MM.1S (cell line): ENCODE measurements at regions not wholly inside any gene's neighbourhood (a gene's known extent, or its start where the extent isn't known, plus 50 kb on each side); places are given as distances from the start of the nearest gene placed in this dataset.

ENCODE experiments used
- DNase-seq: peaks from one replicate; pipeline ENCODE4 v3.0.0-alpha.2; 2015
- H2AFZ ChIP-seq: fragments of 300-600 bp; sonication (generic); 2 replicates; pipeline ENCODE4 v1.6.0; 2016; ENCODE audit warnings: antibody characterized with exemption, low read length
- H3F3A ChIP-seq: fragments of 300-600 bp; sonication (generic); 2 replicates; pipeline ENCODE4 v1.6.1; 2016; ENCODE audit warnings: mild to moderate bottlenecking, antibody characterized with exemption, low read length, moderate library complexity, mixed read lengths; ENCODE audit not compliant: insufficient read depth
- H3K27ac ChIP-seq: fragments of 300-600 bp; sonication (generic); 2 replicates; pipeline ENCODE4 v1.5.1; 2016; ENCODE audit warnings: mild to moderate bottlenecking, low read length
- H3K27me3 ChIP-seq: fragments of 300-600 bp; sonication (generic); replicated peaks from 2 replicates; pipeline ENCODE4 v1.6.0; 2016; ENCODE audit warnings: low read length; ENCODE audit not compliant: insufficient read depth
- H3K36me3 ChIP-seq: fragments of 300-600 bp; sonication (generic); replicated peaks from 2 replicates; pipeline ENCODE4 v1.6.1; 2016; ENCODE audit warnings: mild to moderate bottlenecking, low read length, mixed read lengths; ENCODE audit not compliant: insufficient read depth
- H3K4me1 ChIP-seq: fragments of 300-600 bp; sonication (generic); 2 replicates; pipeline ENCODE4 v1.6.1; 2016; ENCODE audit warnings: low read length, mixed read lengths
- H3K4me2 ChIP-seq: fragments of 300-600 bp; sonication (generic); 2 replicates; pipeline ENCODE4 v1.6.0; 2016; ENCODE audit warnings: low read depth, low read length
- H3K4me3 ChIP-seq: fragments of 300-600 bp; sonication (generic); 2 replicates; pipeline ENCODE4 v1.5.1; 2016; ENCODE audit warnings: low read length, mixed read lengths
- H3K79me2 ChIP-seq: fragments of 300-600 bp; sonication (generic); 2 replicates; pipeline ENCODE4 v1.6.1; 2016; ENCODE audit warnings: mixed run types, low read length, mixed read lengths
- H3K9ac ChIP-seq: fragments of 300-600 bp; sonication (generic); 2 replicates; pipeline ENCODE4 v1.6.1; 2016; ENCODE audit warnings: low read length, mixed read lengths
- H3K9me2 ChIP-seq: fragments of 300-600 bp; sonication (generic); replicated peaks from 2 replicates; pipeline ENCODE4 v1.6.1; 2016; ENCODE audit warnings: mild to moderate bottlenecking, low read length, mixed read lengths; ENCODE audit not compliant: insufficient read depth
- H3K9me3 ChIP-seq: fragments of 300-600 bp; sonication (generic); replicated peaks from 2 replicates; pipeline ENCODE4 v1.6.1; 2016; ENCODE audit warnings: mild to moderate bottlenecking, low read length, mixed read lengths; ENCODE audit not compliant: insufficient read depth
- H4K20me1 ChIP-seq: fragments of 300-600 bp; sonication (generic); 2 replicates; pipeline ENCODE4 v1.6.1; 2016; ENCODE audit warnings: mild to moderate bottlenecking, low read length, moderate library complexity, mixed read lengths; ENCODE audit not compliant: insufficient read depth
- CTCF ChIP-seq: fragments of 300-600 bp; sonication (generic); IDR thresholded peaks from 2 replicates; pipeline ENCODE4 v1.5.1; 2016; ENCODE audit warnings: antibody characterized with exemption, low read length, mixed read lengths
- EZH2 ChIP-seq: fragments of 300-600 bp; sonication (generic); optimal IDR thresholded peaks from 2 replicates; pipeline ENCODE3; 2017; ENCODE audit warnings: low read depth, mild to moderate bottlenecking, antibody characterized with exemption, low read length, mixed read lengths
- EZH2phosphoT487 ChIP-seq: fragments of 300-600 bp; sonication (generic); IDR thresholded peaks from 2 replicates; pipeline ENCODE4 v1.6.1; 2018; ENCODE audit warnings: antibody characterized with exemption, low read length

GRCh38 chr13:109647699-109648098 lies 138.7 kb downstream of the IRS2 start:
- peaks cover 17% of the 10 kb centered on the region for H3K4me1 ChIP-seq
- no peaks in the 10 kb centered on the region for H3K36me3 ChIP-seq
- H3K79me2 ChIP-seq: no peaks in the 10 kb centered on the region
- no peak overlapping the region for H3K4me2 ChIP-seq
- H3K9ac ChIP-seq: no peak overlapping the region
- no peak overlapping the region for H3K27ac ChIP-seq
- H3K4me3 ChIP-seq: no peak overlapping the region
- H3F3A ChIP-seq: peaks cover 8% of the 10 kb centered on the region; the same call in 1 of the 2 replicates
- no peak overlapping the region for H2AFZ ChIP-seq
- H4K20me1 ChIP-seq: no peaks in the 10 kb centered on the region
- no peak for TF ChIP-seq EZH2
- TF ChIP-seq EZH2phosphoT487: no peak
- TF ChIP-seq CTCF: no peak
- no peaks in the 10 kb centered on the region for H3K9me2 ChIP-seq
- no peaks in the 10 kb centered on the region for H3K9me3 ChIP-seq
- no peaks in the 10 kb centered on the region for H3K27me3 ChIP-seq
- no peak for DNase-seq

GRCh38 chr13:109647053-109647452 lies 139.3 kb downstream of the IRS2 start:
- Histone ChIP-seq H4K20me1 (no peaks in the 10 kb centered on the region), H3K4me1 (peaks cover 17% of the 10 kb centered on the region), H3K27me3 (no peaks in the 10 kb centered on the region), H2AFZ (no peak overlapping the region), H3K9me2 (no peaks in the 10 kb centered on the region), H3F3A (peaks cover 8% of the 10 kb centered on the region; the same call in 1 of the 2 replicates), H3K4me2 (0 out of 2 replicates have a peak overlapping the region, but pooled peaks have one; percentile 54), H3K79me2 (no peaks in the 10 kb centered on the region), H3K36me3 (no peaks in the 10 kb centered on the region), H3K27ac (peak overlapping the region; percentile 46; the same call in 1 of the 2 replicates), H3K9ac (0 out of 2 replicates have a peak overlapping the region, but pooled peaks have one; percentile 2), H3K4me3 (no peak overlapping the region), H3K9me3 (no peaks in the 10 kb centered on the region)
- no peak for TF ChIP-seq CTCF
- no peak for TF ChIP-seq EZH2phosphoT487
- TF ChIP-seq EZH2: no peak
- no peak for DNase-seq

- Histone ChIP-seq H3K4me3 (no peak overlapping the region), H3K9me3 (no peaks in the 10 kb centered on the region), H4K20me1 (no peaks in the 10 kb centered on the region), H3K9me2 (no peaks in the 10 kb centered on the region), H2AFZ (no peak overlapping the region), H3F3A (peaks cover 8% of the 10 kb centered on the region; the same call in 1 of the 2 replicates), H3K79me2 (no peaks in the 10 kb centered on the region), H3K4me2 (peak overlapping the region; percentile 54), H3K36me3 (no peaks in the 10 kb centered on the region), H3K27ac (peak overlapping the region; percentile 46; the same call in 1 of the 2 replicates), H3K27me3 (no peaks in the 10 kb centered on the region), H3K9ac (0 out of 2 replicates have a peak overlapping the region, but pooled peaks have one; percentile 2), H3K4me1 (peaks cover 17% of the 10 kb centered on the region)
- TF ChIP-seq EZH2phosphoT487 (no peak), CTCF (no peak), EZH2 (no peak)
- peak; percentile 93 for DNase-seq
Measured at GRCh38 chr13:109646423-109646822, 140.0 kb downstream of the IRS2 start.
